Spleen (tissue), 7 donors: ENCODE measurements at regions not wholly inside any gene's neighbourhood (a gene's known extent, or its start where the extent isn't known, plus 50 kb on each side); places are given as distances from the start of the nearest gene placed in this dataset.

ENCODE experiments used
- CTCF ChIP-seq, 11 experiments: fragments of 200-600 bp in 7 of 11; fragments of 450-650 bp in 4 of 11; sonication (generic) in 4 of 11; IDR thresholded peaks in 8 of 11; conservative IDR thresholded peaks in 3 of 11; 1 replicate in 7 of 11; 2 replicates in 4 of 11; pipeline versions ENCODE4 v1.4.0 to v1.8.0; 2016 to 2021; ENCODE audit warnings: antibody characterized with exemption in 11 of 11, inconsistent platforms in 4 of 11, mild to moderate bottlenecking in 1 of 11
- POLR2A ChIP-seq, 3 donors: fragments of 450-650 bp; IDR thresholded peaks; one replicate each; pipeline ENCODE4 v1.5.1; 2017; ENCODE audit warnings: antibody characterized with exemption in 3 of 3, mild to moderate bottlenecking in 1 of 3
- POLR2AphosphoS5 ChIP-seq, 3 donors: sonication (generic); formaldehyde crosslinking; IDR thresholded peaks; one replicate each; pipeline ENCODE4 v1.5.1; 2017; ENCODE audit warnings: antibody characterized with exemption in 3 of 3
- donor health status: DM: no; HTN: no; CAD: no; lungs with moderate emphysema.
- donor health status: DM: no; HTN: no; CAD: no.
- donor health status: DM: no; HTN: no; CAD: no.

- TF ChIP-seq CTCF (IDR thresholded peaks at IDR 0.05 in 8 of 11, conservative IDR thresholded peaks at IDR 0.05 in 3 of 11) (no peak), POLR2AphosphoS5 (IDR thresholded peaks at IDR 0.05) (no peak), POLR2A (IDR thresholded peaks at IDR 0.05) (no peak)
These were observed 119.1 kb upstream of the AHI1 start for GRCh38 chr6:135616655-135617054.
